CD14-positive monocyte (primary cell): ENCODE measurements at regions not wholly inside any gene's neighbourhood (a gene's known extent, or its start where the extent isn't known, plus 50 kb on each side); places are given as distances from the start of the nearest gene placed in this dataset.

Source experiments
- DNase-seq, 3 donors: peaks; one replicate each; pipeline ENCODE4 v3.0.0-alpha.2; 2011 to 2022
- H2AFZ ChIP-seq: 2 replicates; pipeline ENCODE4 v1.6.0; 2012; ENCODE audit warnings: mild to moderate bottlenecking, low read depth, low read length, inconsistent platforms; ENCODE audit not compliant: insufficient read depth, poor library complexity, severe bottlenecking
- H3K27ac ChIP-seq, 2 donors: 1 replicate in 1 of 2; 2 replicates in 1 of 2; pipeline ENCODE4 v1.5.1; 2012 to 2013; ENCODE audit warnings: low read length in 2 of 2, control low read depth in 1 of 2, inconsistent platforms in 1 of 2, low read depth in 1 of 2, mild to moderate bottlenecking in 1 of 2
- H3K27me3 ChIP-seq, 2 donors: one replicate each; pipeline versions ENCODE4 v1.6.0 to v1.6.1; 2011 to 2013; ENCODE audit warnings: low read length in 2 of 2; ENCODE audit not compliant: control insufficient read depth in 2 of 2, insufficient read depth in 2 of 2
- H3K36me3 ChIP-seq, 2 donors: replicated peaks in 1 of 2; 1 replicate in 1 of 2; 2 replicates in 1 of 2; pipeline versions ENCODE4 v1.5.1 to v1.6.1; 2012 to 2013; ENCODE audit warnings: low read length in 2 of 2, control low read depth in 1 of 2, inconsistent platforms in 1 of 2, mild to moderate bottlenecking in 1 of 2; ENCODE audit not compliant: insufficient read depth in 2 of 2, control insufficient read depth in 1 of 2
- H3K4me1 ChIP-seq, 2 donors: 1 replicate in 1 of 2; 2 replicates in 1 of 2; pipeline versions ENCODE4 v1.5.1 to v1.6.1; 2012 to 2013; ENCODE audit warnings: low read length in 2 of 2, control low read depth in 1 of 2, inconsistent platforms in 1 of 2, mild to moderate bottlenecking in 1 of 2, moderate library complexity in 1 of 2; ENCODE audit not compliant: insufficient read depth in 2 of 2, control insufficient read depth in 1 of 2
- H3K4me2 ChIP-seq: replicated peaks from 2 replicates; pipeline ENCODE3; 2012; ENCODE audit warnings: low read length, moderate library complexity, mild to moderate bottlenecking; ENCODE audit not compliant: poor library complexity, severe bottlenecking; ENCODE audit errors: extremely low read depth
- H3K4me3 ChIP-seq, 3 experiments: fragments of 200-600 bp in 1 of 3; sonication (generic) in 1 of 3; replicated peaks in 1 of 3; 1 replicate in 2 of 3; 2 replicates in 1 of 3; pipeline ENCODE4 v1.5.1; 2011 to 2013; ENCODE audit warnings: low read length in 3 of 3, mild to moderate bottlenecking in 3 of 3, control low read depth in 2 of 3, low read depth in 2 of 3, inconsistent platforms in 1 of 3, moderate library complexity in 1 of 3
- H3K79me2 ChIP-seq: 2 replicates; pipeline ENCODE4 v1.6.0; 2012; ENCODE audit warnings: mild to moderate bottlenecking, control low read depth, inconsistent platforms, low read length, moderate library complexity; ENCODE audit not compliant: insufficient read depth
- H3K9ac ChIP-seq: 2 replicates; pipeline ENCODE4 v1.6.0; 2017; ENCODE audit warnings: low read length, mild to moderate bottlenecking; ENCODE audit not compliant: insufficient read depth, poor library complexity, severe bottlenecking
- H3K9me3 ChIP-seq, 2 donors: replicated peaks in 1 of 2; 1 replicate in 1 of 2; 2 replicates in 1 of 2; pipeline versions ENCODE4 v1.5.1 to v1.6.1; 2012 to 2013; ENCODE audit warnings: low read length in 2 of 2, control low read depth in 1 of 2; ENCODE audit not compliant: control insufficient read depth in 1 of 2, insufficient read depth in 1 of 2
- H4K20me1 ChIP-seq: 2 replicates; pipeline ENCODE4 v1.6.0; 2012; ENCODE audit warnings: mild to moderate bottlenecking, low read length, control low read depth, moderate library complexity; ENCODE audit not compliant: insufficient read depth
- H3K27ac Mint-ChIP-seq, 7 donors: one replicate each; pipeline ENCODE4 v1.8.0; 2020; ENCODE audit warnings: mild to moderate bottlenecking in 7 of 7, mixed read lengths in 7 of 7, moderate library complexity in 6 of 7, inconsistent platforms in 2 of 7
- H3K27me3 Mint-ChIP-seq, 3 donors: one replicate each; pipeline ENCODE4 v1.8.0; 2021 to 2022; ENCODE audit warnings: low read depth in 3 of 3, mild to moderate bottlenecking in 3 of 3, mixed read lengths in 3 of 3, moderate library complexity in 3 of 3, inconsistent platforms in 1 of 3
- H3K36me3 Mint-ChIP-seq, 2 donors: one replicate each; pipeline ENCODE4 v1.8.0; 2020; ENCODE audit warnings: mixed read lengths in 2 of 2, inconsistent platforms in 1 of 2, mild to moderate bottlenecking in 1 of 2
- H3K4me1 Mint-ChIP-seq: one replicate; pipeline ENCODE4 v1.8.0; 2020; ENCODE audit warnings: mild to moderate bottlenecking, mixed read lengths
- H3K4me3 Mint-ChIP-seq, 2 donors: one replicate each; pipeline ENCODE4 v1.8.0; 2020; ENCODE audit warnings: mild to moderate bottlenecking in 2 of 2, mixed read lengths in 2 of 2, moderate library complexity in 1 of 2
- H3K9me3 Mint-ChIP-seq, 7 donors: one replicate each; pipeline ENCODE4 v1.8.0; 2020 to 2022; ENCODE audit warnings: mixed read lengths in 7 of 7, mild to moderate bottlenecking in 6 of 7, moderate library complexity in 6 of 7, inconsistent platforms in 2 of 7
- WGBS: methylation state at CpG from one replicate; pipeline ENCODE4 v1.1.5; 2013; ENCODE audit warnings: missing lambda C conversion rate; ENCODE audit not compliant: insufficient coverage; 5-methylcytosine and 5-hydroxymethylcytosine counted together
- intact Hi-C, 2 donors: fragments of 100-400 bp; cut with micrococcal nuclease; formaldehyde crosslinking; loops; one replicate each; pipeline versions ENCODE4 v1.15.0 to v1.15.1; 2023
- TF ChIP-seq, protein P1 (sequence below): fragments of 200-600 bp; IDR thresholded peaks from one replicate; pipeline ENCODE4 v1.8.0; 2022; ENCODE audit warnings: antibody characterized with exemption, mild to moderate bottlenecking

DNA sequence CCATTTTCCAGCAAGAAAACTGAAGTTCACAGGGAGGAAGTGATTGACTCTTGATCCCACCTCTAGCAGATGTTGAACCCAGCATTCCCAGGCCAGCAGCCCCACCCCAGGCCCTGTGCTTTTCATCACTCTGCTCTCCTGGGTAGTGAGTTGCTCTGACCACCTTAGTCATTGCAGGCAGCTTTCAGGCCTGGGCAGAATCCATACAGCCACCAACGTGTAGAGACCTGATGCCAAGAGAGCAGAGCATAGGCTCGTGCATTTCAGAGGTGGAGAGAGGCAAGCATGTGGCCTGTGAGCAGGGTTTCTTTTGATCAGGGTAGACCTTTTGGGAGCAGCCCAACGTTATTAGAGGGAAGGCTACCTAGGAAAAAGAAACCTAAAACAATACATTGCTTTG lies 334.6 kb downstream of the PTEN start:
- H3K27me3 ChIP-seq = no peaks in the 10 kb centered on the region
- H3K9me3 ChIP-seq = peaks cover 0 to 4% of the 10 kb centered on the region in 2 donors
- H3K4me1 ChIP-seq = no peaks in the 10 kb centered on the region
- H3K9ac ChIP-seq = no peak overlapping the region
- H3K27ac ChIP-seq = no peak overlapping the region
- TF ChIP-seq, protein P1, sequence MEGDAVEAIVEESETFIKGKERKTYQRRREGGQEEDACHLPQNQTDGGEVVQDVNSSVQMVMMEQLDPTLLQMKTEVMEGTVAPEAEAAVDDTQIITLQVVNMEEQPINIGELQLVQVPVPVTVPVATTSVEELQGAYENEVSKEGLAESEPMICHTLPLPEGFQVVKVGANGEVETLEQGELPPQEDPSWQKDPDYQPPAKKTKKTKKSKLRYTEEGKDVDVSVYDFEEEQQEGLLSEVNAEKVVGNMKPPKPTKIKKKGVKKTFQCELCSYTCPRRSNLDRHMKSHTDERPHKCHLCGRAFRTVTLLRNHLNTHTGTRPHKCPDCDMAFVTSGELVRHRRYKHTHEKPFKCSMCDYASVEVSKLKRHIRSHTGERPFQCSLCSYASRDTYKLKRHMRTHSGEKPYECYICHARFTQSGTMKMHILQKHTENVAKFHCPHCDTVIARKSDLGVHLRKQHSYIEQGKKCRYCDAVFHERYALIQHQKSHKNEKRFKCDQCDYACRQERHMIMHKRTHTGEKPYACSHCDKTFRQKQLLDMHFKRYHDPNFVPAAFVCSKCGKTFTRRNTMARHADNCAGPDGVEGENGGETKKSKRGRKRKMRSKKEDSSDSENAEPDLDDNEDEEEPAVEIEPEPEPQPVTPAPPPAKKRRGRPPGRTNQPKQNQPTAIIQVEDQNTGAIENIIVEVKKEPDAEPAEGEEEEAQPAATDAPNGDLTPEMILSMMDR = no peak
- no peaks in the 10 kb centered on the region for H4K20me1 ChIP-seq
- no peak for DNase-seq
- H3K4me3 ChIP-seq = no peak overlapping the region
- no peak overlapping the region for H2AFZ ChIP-seq
- H3K4me2 ChIP-seq = no peak overlapping the region
- H3K27ac Mint-ChIP-seq = no peak overlapping the region
- H3K79me2 ChIP-seq = no peaks in the 10 kb centered on the region
- WGBS = 96% methylated on average over 2 of the region's 3 CpGs
- H3K9me3 Mint-ChIP-seq = peaks cover 0 to 10% (median 4%) of the 10 kb centered on the region in 7 donors
- no peak overlapping the region for H3K4me3 Mint-ChIP-seq
- H3K36me3 Mint-ChIP-seq = no peaks in the 10 kb centered on the region
- H3K36me3 ChIP-seq = no peaks in the 10 kb centered on the region
- no peaks in the 10 kb centered on the region for H3K27me3 Mint-ChIP-seq
- peaks cover 9% of the 10 kb centered on the region for H3K4me1 Mint-ChIP-seq
- intact Hi-C loops = no loop called here

DNA sequence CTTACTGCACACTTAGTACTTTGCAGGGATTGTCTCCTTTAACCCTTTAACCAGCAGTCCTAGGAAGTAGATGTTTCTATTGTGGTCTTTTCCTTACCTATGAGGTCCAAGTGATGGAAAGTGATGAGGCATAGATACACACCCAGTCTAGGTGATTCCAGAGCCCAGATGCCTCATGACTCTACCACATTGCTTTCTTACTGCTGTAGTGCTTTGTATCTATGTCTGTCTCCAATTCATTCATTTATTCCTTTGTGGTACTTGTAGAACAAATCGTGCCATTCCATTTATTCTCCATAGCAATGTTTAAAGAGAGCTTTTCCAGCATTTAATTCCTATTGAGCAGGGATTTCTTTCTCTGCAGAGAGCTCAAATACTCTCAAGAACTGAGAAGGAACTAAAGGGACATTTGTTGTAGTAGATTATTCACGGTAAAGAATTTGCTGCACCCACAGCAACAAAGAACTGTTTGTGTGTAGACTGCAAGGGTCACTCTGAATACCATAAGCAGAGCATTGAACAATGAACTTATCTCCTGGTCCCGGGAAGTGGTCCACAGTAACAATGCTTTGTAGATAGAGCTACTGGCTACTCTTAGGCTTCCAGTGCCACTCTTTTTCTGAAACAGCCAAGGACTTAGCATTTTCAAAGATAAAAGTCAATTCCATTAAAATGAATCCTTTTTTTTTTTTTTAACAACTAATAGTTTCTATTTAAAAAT lies 337.0 kb downstream of the PTEN start:
- no peaks in the 10 kb centered on the region for H4K20me1 ChIP-seq
- WGBS = 100% methylated on average over 1 of the region's 3 CpGs
- Mint-ChIP-seq H3K4me3 (no peak overlapping the region), H3K9me3 (peaks cover 0 to 10% (median 4%) of the 10 kb centered on the region in 7 donors), H3K36me3 (no peaks in the 10 kb centered on the region), H3K4me1 (peaks cover 6% of the 10 kb centered on the region), H3K27me3 (peaks cover 0 to 2% (median 0%) of the 10 kb centered on the region in 3 donors), H3K27ac (no peak overlapping the region)
- no peak overlapping the region for H3K27ac ChIP-seq
- H3K36me3 ChIP-seq = no peaks in the 10 kb centered on the region
- H3K79me2 ChIP-seq = no peaks in the 10 kb centered on the region
- H3K4me1 ChIP-seq = no peaks in the 10 kb centered on the region
- H3K9ac ChIP-seq = no peak overlapping the region
- DNase-seq = no peak
- H3K4me3 ChIP-seq = no peak overlapping the region
- no peaks in the 10 kb centered on the region for H3K27me3 ChIP-seq
- no peak overlapping the region for H3K4me2 ChIP-seq
- TF ChIP-seq, protein P1 = no peak
- H3K9me3 ChIP-seq = peaks cover 0 to 4% of the 10 kb centered on the region in 2 donors
- intact Hi-C loops = no loop called here
- no peak overlapping the region for H2AFZ ChIP-seq
